ENCODE measurements at regions not wholly inside any gene's neighbourhood (a gene's known extent, or its start where the extent isn't known, plus 50 kb on each side); places are given as distances from the start of the nearest gene placed in this dataset.
"Not testable (repeated sequence)": the region's sequence is repeated elsewhere in the genome, so short reads cannot be mapped to it uniquely, and the experiment has no call there.

DNA sequence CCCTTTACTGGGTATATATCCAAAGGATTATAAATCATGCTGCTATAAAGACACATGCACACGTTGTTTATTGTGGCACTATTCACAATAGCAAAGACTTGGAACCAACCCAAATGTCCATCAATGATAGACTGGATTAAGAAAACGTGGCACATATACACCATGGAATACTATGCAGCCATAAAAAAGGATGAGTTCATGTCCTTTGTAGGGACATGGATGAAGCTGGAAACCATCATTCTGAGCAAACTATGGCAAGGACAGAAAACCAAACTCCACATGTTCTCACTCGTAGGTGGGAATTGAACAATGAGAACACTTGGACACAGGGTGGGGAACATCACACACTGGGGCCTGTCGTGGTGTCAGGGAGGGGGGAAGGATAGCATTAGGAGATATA lies 59.2 kb downstream of the CXorf49B start:
- H3K4me1 ChIP-seq; ATAC-seq; DNase-seq; H3K27ac ChIP-seq; intact Hi-C loops (cut with DNase I); H3K36me3 ChIP-seq; H3K27me3 ChIP-seq; H3K9me3 ChIP-seq; H3K4me3 ChIP-seq: not testable (repeated sequence)
- 51 to 88% (median 71%) methylated on average over 3 to 4 of the region's 4 CpGs for WGBS, 4 donors

DNA sequence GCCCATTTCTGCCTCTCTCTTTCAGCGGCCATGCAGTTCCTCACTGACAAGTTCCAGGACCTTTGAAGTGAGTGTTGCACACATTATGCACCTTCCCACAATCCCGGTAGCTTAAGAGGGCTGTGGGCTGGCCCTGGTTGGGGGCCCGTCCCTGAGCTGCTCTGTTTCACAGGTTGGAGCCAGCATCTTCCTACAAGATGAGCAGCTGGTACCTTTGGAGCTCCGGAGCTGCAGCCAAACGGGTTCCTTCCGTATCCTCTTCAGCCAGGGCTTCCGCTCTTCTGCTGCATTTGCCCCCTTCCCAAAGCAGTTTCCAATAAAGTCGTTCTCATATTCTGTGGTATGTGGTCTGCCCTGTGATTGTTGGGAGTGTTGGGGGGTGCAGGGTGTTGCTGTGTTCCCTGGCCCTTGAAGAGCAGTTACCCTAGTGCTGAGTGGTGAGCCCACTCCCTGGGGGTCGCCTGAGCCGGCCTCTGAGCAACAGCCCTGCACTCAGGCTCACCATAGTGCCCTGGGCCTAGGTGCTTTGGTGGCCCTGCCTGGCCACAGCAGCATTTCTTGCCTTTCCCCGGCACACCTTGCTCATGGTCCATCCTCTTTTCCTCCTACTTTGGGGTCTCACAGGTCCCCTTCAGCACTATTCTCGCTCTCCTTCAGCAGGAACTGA lies 60.4 kb downstream of the CXorf49B start:
- Histone ChIP-seq H3K4me3 (no peak overlapping the region), H3K9me3 (no peaks in the 10 kb centered on the region), H3K27me3 (no peaks in the 10 kb centered on the region), H3K36me3 (no peaks in the 10 kb centered on the region), H3K4me1 (no peaks in the 10 kb centered on the region), H3K27ac (no peak overlapping the region)
- 70 to 73% (median 72%) methylated on average over 12 of the region's 12 CpGs for WGBS, 4 donors
- TF ChIP-seq, protein P1, sequence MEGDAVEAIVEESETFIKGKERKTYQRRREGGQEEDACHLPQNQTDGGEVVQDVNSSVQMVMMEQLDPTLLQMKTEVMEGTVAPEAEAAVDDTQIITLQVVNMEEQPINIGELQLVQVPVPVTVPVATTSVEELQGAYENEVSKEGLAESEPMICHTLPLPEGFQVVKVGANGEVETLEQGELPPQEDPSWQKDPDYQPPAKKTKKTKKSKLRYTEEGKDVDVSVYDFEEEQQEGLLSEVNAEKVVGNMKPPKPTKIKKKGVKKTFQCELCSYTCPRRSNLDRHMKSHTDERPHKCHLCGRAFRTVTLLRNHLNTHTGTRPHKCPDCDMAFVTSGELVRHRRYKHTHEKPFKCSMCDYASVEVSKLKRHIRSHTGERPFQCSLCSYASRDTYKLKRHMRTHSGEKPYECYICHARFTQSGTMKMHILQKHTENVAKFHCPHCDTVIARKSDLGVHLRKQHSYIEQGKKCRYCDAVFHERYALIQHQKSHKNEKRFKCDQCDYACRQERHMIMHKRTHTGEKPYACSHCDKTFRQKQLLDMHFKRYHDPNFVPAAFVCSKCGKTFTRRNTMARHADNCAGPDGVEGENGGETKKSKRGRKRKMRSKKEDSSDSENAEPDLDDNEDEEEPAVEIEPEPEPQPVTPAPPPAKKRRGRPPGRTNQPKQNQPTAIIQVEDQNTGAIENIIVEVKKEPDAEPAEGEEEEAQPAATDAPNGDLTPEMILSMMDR (IDR thresholded peaks at IDR 0.05), result no peak
- no peak for TF ChIP-seq POLR2A (IDR thresholded peaks at IDR 0.05)
- ATAC-seq (no peak), DNase-seq (no peak)
- intact Hi-C loops (cut with DNase I), result no loop called here

DNA sequence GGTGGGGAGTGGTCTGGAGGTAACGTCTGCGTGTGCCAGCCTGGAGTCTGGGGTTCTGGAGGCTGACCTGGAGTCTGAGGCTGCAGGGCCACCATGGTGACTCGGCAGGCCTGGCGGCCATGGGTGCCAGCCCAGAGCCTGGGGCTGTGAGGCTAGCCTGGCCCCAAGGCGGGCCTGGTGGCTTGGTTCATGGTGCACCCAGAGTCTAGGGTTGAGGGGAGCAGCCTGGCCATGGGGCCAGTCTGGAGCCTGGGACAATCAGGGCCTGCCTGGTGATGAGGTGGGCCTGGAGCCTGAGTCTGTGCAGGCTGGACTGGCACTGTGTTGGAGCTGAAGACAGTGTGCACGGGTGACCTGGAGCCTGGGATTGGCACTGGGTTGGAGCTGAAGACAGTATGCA lies 64.9 kb downstream of the CXorf49B start:
- Histone ChIP-seq H3K4me3 (no peak overlapping the region), H3K36me3 (no peaks in the 10 kb centered on the region), H3K4me1 (no peaks in the 10 kb centered on the region), H3K27ac (no peak overlapping the region), H3K9me3 (peaks cover 0 to 13% (median 0%) of the 10 kb centered on the region in 12 donors), H3K27me3 (peaks cover 0 to 6% (median 0%) of the 10 kb centered on the region in 9 donors)
- intact Hi-C loops (cut with DNase I), result no loop called here
- TF ChIP-seq, protein P1 (IDR thresholded peaks at IDR 0.05), result no peak
- no peak for TF ChIP-seq POLR2A (IDR thresholded peaks at IDR 0.05)
- WGBS, 4 donors, result 74 to 94% (median 88%) methylated on average over 2 to 6 of the region's 6 CpGs
- DNase-seq (no peak), ATAC-seq (no peak)

DNA sequence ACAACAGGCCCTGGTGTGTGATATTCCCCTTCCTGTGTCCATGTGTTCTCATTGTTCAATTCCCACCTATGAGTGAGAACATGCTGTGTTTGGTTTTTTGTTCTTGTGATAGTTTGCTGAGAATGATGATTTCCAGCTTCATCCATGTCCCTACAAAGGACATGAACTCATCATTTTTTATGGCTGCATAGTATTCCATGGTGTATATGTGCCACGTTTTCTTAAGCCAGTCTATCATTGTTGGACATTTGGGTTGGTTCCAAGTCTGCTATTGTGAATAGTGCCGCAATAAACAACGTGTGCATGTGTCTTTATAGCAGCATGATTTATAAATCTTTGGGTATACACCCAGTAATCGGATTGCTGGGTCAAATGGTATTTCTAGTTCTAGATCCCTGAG lies 72.6 kb upstream of the NHSL2 start:
- H3K4me1 ChIP-seq; H3K36me3 ChIP-seq; H3K27me3 ChIP-seq; H3K27ac ChIP-seq; H3K4me3 ChIP-seq; intact Hi-C loops (cut with DNase I); ATAC-seq; DNase-seq: not testable (repeated sequence)
- WGBS, 4 donors, result 63 to 71% (median 69%) methylated on average over 4 of the region's 4 CpGs
- H3K9me3 ChIP-seq, result peaks cover 0 to 26% (median 0%) of the 10 kb centered on the region in 12 donors

DNA sequence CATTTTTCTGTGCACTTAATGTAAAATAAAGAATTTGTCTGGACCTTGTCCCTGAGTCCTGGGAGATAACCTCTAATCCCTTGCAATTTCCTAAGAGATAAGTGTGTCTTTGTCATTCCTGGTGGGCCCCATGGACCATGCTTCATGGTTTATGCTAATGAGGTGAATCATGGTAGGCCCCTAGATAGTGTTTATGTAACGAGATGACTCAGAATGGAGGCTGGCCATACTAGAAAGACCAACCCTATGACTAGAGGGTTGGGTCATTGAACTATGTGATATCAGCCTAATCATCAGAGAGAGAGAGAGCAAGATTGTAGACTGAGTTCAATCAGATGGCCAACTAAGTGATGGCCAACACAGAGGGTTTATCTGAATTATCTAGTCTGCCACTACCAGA lies 64.2 kb upstream of the NHSL2 start:
- DNase-seq, result no peak
- Histone ChIP-seq H3K27ac (no peak overlapping the region), H3K4me1 (no peaks in the 10 kb centered on the region), H3K36me3 (no peaks in the 10 kb centered on the region), H3K9me3 (peaks cover 0 to 12% (median 0%) of the 10 kb centered on the region in 12 donors), H3K4me3 (no peak overlapping the region), H3K27me3 (peaks cover 0 to 9% (median 0%) of the 10 kb centered on the region in 9 donors)
- WGBS, 4 donors, result 38 to 76% (median 52%) methylated on average over 1 of the region's 1 CpG
- TF ChIP-seq, protein P1 (IDR thresholded peaks at IDR 0.05), result no peak
- intact Hi-C loops (cut with DNase I), result no loop called here
- ATAC-seq, result no peak

All from heart left ventricle (tissue), 16 donors.